NCI-H2171 treated with DMSO at 0.1 percent for 48 hours (cell line): ENCODE measurements at regions not wholly inside any gene's neighbourhood (a gene's known extent, or its start where the extent isn't known, plus 50 kb on each side); places are given as distances from the start of the nearest gene placed in this dataset.

Experiments used
- DNase-seq: peaks from one replicate; lab custom pipeline; 2025; lab: John Stamatoyannopoulos, UW

GRCh38 chr18:1559563-1559962 is 654.9 kb downstream of the ADCYAP1 start:
- DNase-seq = peak; percentile 62

GRCh38 chr18:1564793-1565192 is 660.1 kb downstream of the ADCYAP1 start:
- DNase-seq = peak; percentile 2

- no peak for DNase-seq
Measured at GRCh38 chr18:1571206-1571605, 666.5 kb downstream of the ADCYAP1 start.

- DNase-seq = no peak
Measured at GRCh38 chr18:1573732-1574131, 669.1 kb downstream of the ADCYAP1 start.

GRCh38 chr18:1575084-1575483 is 670.4 kb downstream of the ADCYAP1 start:
- DNase-seq = no peak

GRCh38 chr18:1578505-1578904 is 673.8 kb downstream of the ADCYAP1 start:
- no peak for DNase-seq

- no peak for DNase-seq
Measured at GRCh38 chr18:1581581-1581980, 676.9 kb downstream of the ADCYAP1 start.

GRCh38 chr18:1585881-1586488 is 681.3 kb downstream of the ADCYAP1 start:
- DNase-seq = peak; percentile 72

GRCh38 chr18:1593091-1593490 is 688.4 kb downstream of the ADCYAP1 start:
- DNase-seq = no peak

GRCh38 chr18:1595195-1595594 is 690.5 kb downstream of the ADCYAP1 start:
- no peak for DNase-seq

- no peak for DNase-seq
Measured at GRCh38 chr18:1599196-1599595, 694.5 kb downstream of the ADCYAP1 start.

GRCh38 chr18:1604751-1605150 is 700.1 kb downstream of the ADCYAP1 start:
- no peak for DNase-seq

- DNase-seq = no peak
Measured at GRCh38 chr18:1618364-1618763, 713.7 kb downstream of the ADCYAP1 start.

GRCh38 chr18:1619507-1619906 is 714.8 kb downstream of the ADCYAP1 start:
- no peak for DNase-seq

GRCh38 chr18:1624612-1625011 is 719.9 kb downstream of the ADCYAP1 start:
- no peak for DNase-seq

- no peak for DNase-seq
Measured at GRCh38 chr18:1627494-1627893, 722.8 kb downstream of the ADCYAP1 start.

- DNase-seq = no peak
Measured at GRCh38 chr18:1648712-1649111, 744.0 kb downstream of the ADCYAP1 start.

GRCh38 chr18:1652018-1652417 is 747.3 kb downstream of the ADCYAP1 start:
- peak; percentile 64 for DNase-seq

GRCh38 chr18:1653873-1654272 is 749.2 kb downstream of the ADCYAP1 start:
- DNase-seq = no peak

- no peak for DNase-seq
Measured at GRCh38 chr18:1657876-1658275, 753.2 kb downstream of the ADCYAP1 start.

- DNase-seq = peak; percentile 66
Measured at GRCh38 chr18:1658908-1659566, 754.4 kb downstream of the ADCYAP1 start.

GRCh38 chr18:1663879-1664705 is 759.4 kb downstream of the ADCYAP1 start:
- peak; percentile 18 for DNase-seq

- no peak for DNase-seq
Measured at GRCh38 chr18:1665079-1665478, 760.4 kb downstream of the ADCYAP1 start.
